K562 (cell line): ENCODE measurements at regions not wholly inside any gene's neighbourhood (a gene's known extent, or its start where the extent isn't known, plus 50 kb on each side); places are given as distances from the start of the nearest gene placed in this dataset.

Source experiments
- HDAC3 ChIP-seq: fragments of 450-650 bp; IDR thresholded peaks from 2 replicates; pipeline ENCODE4 v1.6.1; 2018; ENCODE audit warnings: borderline replicate concordance, mild to moderate bottlenecking, moderate library complexity; ENCODE audit not compliant: partially characterized antibody
- NCOA2 ChIP-seq, 2 experiments: fragments of 450-650 bp; IDR thresholded peaks; 2 replicates each; pipeline ENCODE4 v1.6.1; 2018; ENCODE audit warnings: mild to moderate bottlenecking in 2 of 2, moderate library complexity in 1 of 2; ENCODE audit not compliant: partially characterized antibody in 2 of 2
- POLR2A ChIP-seq: fragments of 450-650 bp; conservative IDR thresholded peaks from 2 replicates; pipeline ENCODE4 v1.6.1; 2016
- RFX7 ChIP-seq: fragments of 250-450 bp; sonication (Bioruptor Pico); IDR thresholded peaks from 2 replicates; pipeline ENCODE4 v1.5.1; 2021; ENCODE audit warnings: mild to moderate bottlenecking
- VEZF1 ChIP-seq: fragments of 200-800 bp; sonication (Bioruptor generic); IDR thresholded peaks from 2 replicates; pipeline ENCODE4 v1.6.1; 2017; ENCODE audit warnings: missing genetic modification characterization, missing compliant biosample characterization
- ZNF253 ChIP-seq: fragments of 250-450 bp; sonication (Bioruptor Pico); conservative IDR thresholded peaks from 2 replicates; pipeline ENCODE4 v1.6.1; 2021; ENCODE audit warnings: mild to moderate bottlenecking
- ZNF277 ChIP-seq: fragments of 250-450 bp; sonication (Bioruptor Pico); IDR thresholded peaks from 2 replicates; pipeline ENCODE4 v1.8.0; 2022; ENCODE audit warnings: inconsistent platforms, mild to moderate bottlenecking, moderate library complexity, borderline replicate concordance
- ZNF696 ChIP-seq: fragments of 250-450 bp; sonication (Bioruptor Pico); conservative IDR thresholded peaks from 2 replicates; pipeline ENCODE4 v1.4.0; 2020; ENCODE audit warnings: mild to moderate bottlenecking, moderate library complexity

- no peak for TF ChIP-seq ZNF277 (CRISPR knock-in tag)
- TF ChIP-seq VEZF1 (CRISPR knock-in tag): no peak
- TF ChIP-seq RFX7 (CRISPR knock-in tag): no peak
- TF ChIP-seq ZNF253 (CRISPR knock-in tag): no peak
- no peak for TF ChIP-seq ZNF696 (CRISPR knock-in tag)
- TF ChIP-seq POLR2A: no peak
- no peak for TF ChIP-seq NCOA2 (IDR thresholded peaks at IDR 0.05; ENCODE audit: partially characterized antibody in 2 of 2)
- TF ChIP-seq HDAC3: no peak
These were observed 75.5 kb upstream of the KLF13 start (continued) for GRCh38 chr15:31251165-31251564.
